Karpas-422 (cell line): ENCODE measurements at regions not wholly inside any gene's neighbourhood (a gene's known extent, or its start where the extent isn't known, plus 50 kb on each side); places are given as distances from the start of the nearest gene placed in this dataset.
"Not testable (repeated sequence)": the region's sequence is repeated elsewhere in the genome, so short reads cannot be mapped to it uniquely, and the experiment has no call there.

Experiments used
- DNase-seq: peaks from one replicate; pipeline ENCODE4 v3.0.0-alpha.2; 2015
- H2AFZ ChIP-seq: fragments of 200-600 bp; sonication (generic); 2 replicates; pipeline ENCODE4 v1.6.1; 2014; ENCODE audit warnings: antibody characterized with exemption, low read length, mixed read lengths
- H3K27ac ChIP-seq: fragments of 200-600 bp; sonication (generic); 2 replicates; pipeline ENCODE4 v1.5.1; 2014; ENCODE audit warnings: mild to moderate bottlenecking, low read length, moderate library complexity
- H3K27me3 ChIP-seq: fragments of 200-600 bp; sonication (generic); 2 replicates; pipeline ENCODE4 v1.6.1; 2014; ENCODE audit warnings: low read length, mixed read lengths
- H3K36me3 ChIP-seq: fragments of 200-600 bp; sonication (generic); 2 replicates; pipeline ENCODE4 v1.6.1; 2014; ENCODE audit warnings: low read length, mixed read lengths; ENCODE audit not compliant: insufficient read depth
- H3K4me1 ChIP-seq: fragments of 200-600 bp; sonication (generic); 2 replicates; pipeline ENCODE4 v1.6.1; 2014; ENCODE audit warnings: mild to moderate bottlenecking, low read length, mixed read lengths
- H3K4me2 ChIP-seq: fragments of 200-600 bp; sonication (generic); 2 replicates; pipeline ENCODE4 v1.6.1; 2014; ENCODE audit warnings: low read length, low read depth, mild to moderate bottlenecking; ENCODE audit not compliant: poor library complexity, severe bottlenecking
- H3K4me3 ChIP-seq: fragments of 200-600 bp; sonication (generic); 2 replicates; pipeline ENCODE4 v1.5.1; 2014; ENCODE audit warnings: mild to moderate bottlenecking, antibody characterized with exemption, low read length, mixed read lengths
- H3K79me2 ChIP-seq: fragments of 200-600 bp; sonication (generic); 2 replicates; pipeline ENCODE4 v1.6.1; 2014; ENCODE audit warnings: mild to moderate bottlenecking, low read length, mixed read lengths
- H3K9ac ChIP-seq: fragments of 200-600 bp; sonication (generic); 2 replicates; pipeline ENCODE4 v1.6.0; 2014; ENCODE audit warnings: low read length
- H3K9me2 ChIP-seq: fragments of 200-600 bp; sonication (generic), shearing (Covaris generic); replicated peaks from 2 replicates; pipeline ENCODE4 v1.6.0; 2014; ENCODE audit warnings: mild to moderate bottlenecking, low read length, moderate library complexity; ENCODE audit not compliant: insufficient read depth
- H3K9me3 ChIP-seq: fragments of 300-700, 200-600 bp; sonication (generic); 2 replicates; pipeline ENCODE4 v1.6.1; 2014; ENCODE audit warnings: low read length, mixed read lengths
- H4K20me1 ChIP-seq: fragments of 200-600 bp; sonication (generic); 2 replicates; pipeline ENCODE4 v1.6.1; 2014; ENCODE audit warnings: mild to moderate bottlenecking, antibody characterized with exemption, low read length, low read depth; ENCODE audit not compliant: insufficient read depth

DNA sequence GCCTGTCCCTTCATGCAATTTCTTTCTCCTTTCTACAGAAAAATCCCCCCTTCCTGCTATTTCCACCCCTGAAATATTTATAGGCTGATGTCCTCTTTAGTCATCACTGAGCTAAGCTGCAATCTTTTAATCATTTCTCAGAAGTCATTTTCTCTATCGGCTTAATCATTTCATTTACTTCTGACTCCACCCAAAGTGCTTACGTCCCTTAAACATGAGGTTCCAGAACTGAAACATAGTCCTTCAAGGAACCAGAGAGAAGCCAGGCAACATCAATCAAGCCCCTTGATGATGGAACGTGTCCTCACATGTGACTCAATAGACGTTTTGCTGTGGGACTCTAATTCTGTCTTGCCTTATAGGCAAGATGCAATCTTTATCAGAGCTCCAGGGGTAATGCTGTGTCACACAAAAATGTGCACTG lies 148.7 kb upstream of the KRR1 start:
- Histone ChIP-seq H3K9me3 (no peaks in the 10 kb centered on the region), H4K20me1 (no peaks in the 10 kb centered on the region), H3K4me2 (no peak overlapping the region), H2AFZ (no peak overlapping the region), H3K9ac (no peak overlapping the region), H3K79me2 (no peaks in the 10 kb centered on the region), H3K27me3 (no peaks in the 10 kb centered on the region), H3K4me3 (no peak overlapping the region), H3K36me3 (no peaks in the 10 kb centered on the region), H3K9me2 (no peaks in the 10 kb centered on the region), H3K4me1 (peaks cover 8% of the 10 kb centered on the region; the same call in 1 of the 2 replicates), H3K27ac (no peak overlapping the region)
- DNase-seq, result no peak

GRCh38 chr12:75658901-75659823 lies 147.8 kb upstream of the KRR1 start:
- H3K9ac ChIP-seq, result no peak overlapping the region
- H3K4me2 ChIP-seq, result no peak overlapping the region
- peaks cover 8% of the 10 kb centered on the region; the same call in 1 of the 2 replicates for H3K4me1 ChIP-seq
- H3K4me3 ChIP-seq, result no peak overlapping the region
- H3K79me2 ChIP-seq, result no peaks in the 10 kb centered on the region
- no peaks in the 10 kb centered on the region for H3K36me3 ChIP-seq
- H3K27ac ChIP-seq, result no peak overlapping the region
- no peak for DNase-seq
- H3K9me2 ChIP-seq, result no peaks in the 10 kb centered on the region
- no peaks in the 10 kb centered on the region for H4K20me1 ChIP-seq
- no peaks in the 10 kb centered on the region for H3K9me3 ChIP-seq
- H2AFZ ChIP-seq, result no peak overlapping the region
- no peaks in the 10 kb centered on the region for H3K27me3 ChIP-seq

- no peak overlapping the region for H3K4me2 ChIP-seq
- H3K9me3 ChIP-seq, result no peaks in the 10 kb centered on the region
- no peak overlapping the region for H3K27ac ChIP-seq
- no peak for DNase-seq
- no peaks in the 10 kb centered on the region for H3K9me2 ChIP-seq
- H3K4me1 ChIP-seq, result peaks cover 8% of the 10 kb centered on the region; the same call in 1 of the 2 replicates
- no peaks in the 10 kb centered on the region for H4K20me1 ChIP-seq
- H3K4me3 ChIP-seq, result no peak overlapping the region
- no peak overlapping the region for H2AFZ ChIP-seq
- no peaks in the 10 kb centered on the region for H3K79me2 ChIP-seq
- H3K27me3 ChIP-seq, result no peaks in the 10 kb centered on the region
- H3K9ac ChIP-seq, result no peak overlapping the region
- H3K36me3 ChIP-seq, result no peaks in the 10 kb centered on the region
These were observed 146.9 kb upstream of the KRR1 start for GRCh38 chr12:75658286-75658685.

- H3K36me3 ChIP-seq, result no peaks in the 10 kb centered on the region
- peaks cover 8% of the 10 kb centered on the region; the same call in 1 of the 2 replicates for H3K4me1 ChIP-seq
- no peak overlapping the region for H3K4me3 ChIP-seq
- H3K9me3 ChIP-seq, result no peaks in the 10 kb centered on the region
- H3K4me2 ChIP-seq, result no peak overlapping the region
- no peaks in the 10 kb centered on the region for H3K9me2 ChIP-seq
- H3K27me3 ChIP-seq, result no peaks in the 10 kb centered on the region
- H4K20me1 ChIP-seq, result no peaks in the 10 kb centered on the region
- no peak overlapping the region for H2AFZ ChIP-seq
- H3K9ac ChIP-seq, result no peak overlapping the region
- DNase-seq, result no peak
- no peak overlapping the region for H3K27ac ChIP-seq
- no peaks in the 10 kb centered on the region for H3K79me2 ChIP-seq
These were observed 146.4 kb upstream of the KRR1 start for GRCh38 chr12:75657831-75658230.

DNA sequence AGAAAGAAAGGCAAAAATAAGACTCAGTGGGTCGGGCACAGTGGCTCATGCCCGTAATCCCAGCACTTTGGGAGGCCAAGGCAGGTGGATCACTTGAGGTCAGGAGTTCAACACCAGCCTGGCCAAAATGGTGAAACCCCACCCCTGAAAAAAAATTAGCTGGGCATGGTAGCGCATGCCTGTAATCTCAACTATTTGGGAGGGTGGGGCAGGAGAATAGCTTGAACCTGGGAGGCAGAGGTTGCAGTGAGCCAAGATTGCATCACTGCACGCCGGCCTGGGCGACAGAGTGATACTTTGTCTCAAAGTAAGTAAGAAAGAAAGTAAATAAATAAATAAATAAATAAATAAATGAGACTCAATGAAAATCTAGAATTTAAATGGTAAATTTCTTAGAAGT lies 145.9 kb upstream of the KRR1 start:
- H3K36me3 ChIP-seq, H3K27me3 ChIP-seq, H3K4me1 ChIP-seq, H3K4me2 ChIP-seq, H4K20me1 ChIP-seq, H2AFZ ChIP-seq, H3K9me3 ChIP-seq, H3K79me2 ChIP-seq, H3K9ac ChIP-seq, H3K27ac ChIP-seq, DNase-seq, H3K9me2 ChIP-seq, H3K4me3 ChIP-seq: not testable (repeated sequence)

DNA sequence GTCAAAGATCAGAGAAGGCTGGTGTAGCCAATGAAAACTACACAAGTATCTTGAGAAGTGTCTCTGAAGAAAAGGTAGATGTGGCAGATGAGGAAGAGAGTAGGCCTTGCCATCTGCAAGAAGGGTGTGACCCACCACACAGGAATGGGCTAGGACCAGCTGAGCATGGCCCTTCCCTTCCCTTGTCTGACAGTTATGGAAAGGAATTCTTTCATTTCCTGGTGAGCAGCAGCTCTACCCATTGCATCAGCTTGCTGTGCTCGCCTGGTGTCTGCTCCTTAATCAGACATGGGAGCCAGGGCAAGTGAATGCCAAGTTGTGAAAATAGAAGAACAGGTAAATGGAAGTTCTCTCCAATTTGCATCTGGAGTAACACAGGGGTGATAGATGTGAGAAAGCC lies 145.2 kb upstream of the KRR1 start:
- Histone ChIP-seq H3K79me2 (no peaks in the 10 kb centered on the region), H3K9me3 (no peaks in the 10 kb centered on the region), H3K27me3 (no peaks in the 10 kb centered on the region), H3K4me1 (0 out of 2 replicates have a peak, but pooled peaks cover 4% of the 10 kb centered on the region), H3K9ac (no peak overlapping the region), H3K4me2 (no peak overlapping the region), H3K27ac (no peak overlapping the region), H4K20me1 (no peaks in the 10 kb centered on the region), H2AFZ (no peak overlapping the region), H3K9me2 (no peaks in the 10 kb centered on the region), H3K4me3 (no peak overlapping the region), H3K36me3 (no peaks in the 10 kb centered on the region)
- DNase-seq, result no peak

DNA sequence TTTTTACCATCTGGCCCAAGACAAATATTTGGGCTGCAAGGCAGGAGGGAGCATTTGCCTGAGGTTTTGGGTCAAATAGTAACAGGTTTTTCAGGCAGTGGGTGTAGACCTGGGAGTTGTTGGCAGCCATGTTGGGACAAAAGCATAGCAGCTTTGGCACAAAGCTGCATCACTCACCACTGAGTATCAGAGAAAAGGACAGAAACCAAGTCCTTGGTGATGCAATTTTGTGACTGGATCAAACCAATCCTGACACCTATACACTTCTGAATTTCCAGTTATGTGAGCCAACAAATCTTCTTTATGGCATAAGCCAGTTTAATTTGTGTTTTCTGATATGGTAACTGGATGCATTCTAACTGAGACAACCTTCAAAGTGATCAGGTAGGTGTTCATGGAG lies 144.8 kb upstream of the KRR1 start:
- Histone ChIP-seq H4K20me1 (no peaks in the 10 kb centered on the region), H2AFZ (no peak overlapping the region), H3K9ac (no peak overlapping the region), H3K9me3 (no peaks in the 10 kb centered on the region), H3K4me1 (no peaks in the 10 kb centered on the region), H3K27ac (no peak overlapping the region), H3K4me3 (no peak overlapping the region), H3K36me3 (no peaks in the 10 kb centered on the region), H3K79me2 (no peaks in the 10 kb centered on the region), H3K27me3 (no peaks in the 10 kb centered on the region), H3K9me2 (no peaks in the 10 kb centered on the region), H3K4me2 (no peak overlapping the region)
- DNase-seq, result no peak

DNA sequence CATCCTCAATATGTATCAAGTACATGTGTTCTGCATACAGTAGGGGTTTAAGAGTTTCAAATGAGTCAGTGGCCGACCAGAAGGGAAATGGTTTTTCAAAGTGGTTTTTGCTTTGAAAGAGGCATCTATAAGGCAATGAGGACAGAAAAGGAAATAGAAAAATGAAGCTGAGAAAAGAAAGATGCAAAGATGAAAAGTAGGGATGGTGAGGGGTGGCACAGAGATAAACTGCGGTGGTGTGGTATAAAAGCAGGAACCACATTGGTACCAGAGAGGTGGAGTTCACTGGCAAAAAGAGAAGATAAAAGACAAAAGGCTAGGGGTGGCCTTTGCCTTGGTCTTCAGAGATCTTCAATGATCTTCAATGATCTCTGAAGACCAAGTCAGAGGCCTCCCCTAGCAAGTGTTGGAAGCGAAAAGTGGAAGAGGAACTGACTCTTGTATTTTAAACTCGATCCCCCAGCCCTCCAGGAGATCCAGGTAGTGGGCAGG lies 144.0 kb upstream of the KRR1 start:
- Histone ChIP-seq H4K20me1 (no peaks in the 10 kb centered on the region), H3K9me2 (no peaks in the 10 kb centered on the region), H3K36me3 (no peaks in the 10 kb centered on the region), H3K4me1 (no peaks in the 10 kb centered on the region), H3K27me3 (no peaks in the 10 kb centered on the region), H3K4me3 (no peak overlapping the region), H3K9me3 (no peaks in the 10 kb centered on the region), H3K9ac (no peak overlapping the region), H3K79me2 (no peaks in the 10 kb centered on the region), H2AFZ (no peak overlapping the region), H3K4me2 (no peak overlapping the region), H3K27ac (no peak overlapping the region)
- no peak for DNase-seq
